ENCODE measurements at regions not wholly inside any gene's neighbourhood (a gene's known extent, or its start where the extent isn't known, plus 50 kb on each side); places are given as distances from the start of the nearest gene placed in this dataset.

- no peaks in the 10 kb centered on the region for H3K27me3 ChIP-seq
- no peaks in the 10 kb centered on the region for H3K9me3 ChIP-seq
- no peak overlapping the region for H3K4me3 ChIP-seq
- no peaks in the 10 kb centered on the region for H3K36me3 ChIP-seq
- no peak for DNase-seq
- H3K4me1 ChIP-seq, result no peaks in the 10 kb centered on the region
- TF ChIP-seq, protein P1, sequence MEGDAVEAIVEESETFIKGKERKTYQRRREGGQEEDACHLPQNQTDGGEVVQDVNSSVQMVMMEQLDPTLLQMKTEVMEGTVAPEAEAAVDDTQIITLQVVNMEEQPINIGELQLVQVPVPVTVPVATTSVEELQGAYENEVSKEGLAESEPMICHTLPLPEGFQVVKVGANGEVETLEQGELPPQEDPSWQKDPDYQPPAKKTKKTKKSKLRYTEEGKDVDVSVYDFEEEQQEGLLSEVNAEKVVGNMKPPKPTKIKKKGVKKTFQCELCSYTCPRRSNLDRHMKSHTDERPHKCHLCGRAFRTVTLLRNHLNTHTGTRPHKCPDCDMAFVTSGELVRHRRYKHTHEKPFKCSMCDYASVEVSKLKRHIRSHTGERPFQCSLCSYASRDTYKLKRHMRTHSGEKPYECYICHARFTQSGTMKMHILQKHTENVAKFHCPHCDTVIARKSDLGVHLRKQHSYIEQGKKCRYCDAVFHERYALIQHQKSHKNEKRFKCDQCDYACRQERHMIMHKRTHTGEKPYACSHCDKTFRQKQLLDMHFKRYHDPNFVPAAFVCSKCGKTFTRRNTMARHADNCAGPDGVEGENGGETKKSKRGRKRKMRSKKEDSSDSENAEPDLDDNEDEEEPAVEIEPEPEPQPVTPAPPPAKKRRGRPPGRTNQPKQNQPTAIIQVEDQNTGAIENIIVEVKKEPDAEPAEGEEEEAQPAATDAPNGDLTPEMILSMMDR (IDR thresholded peaks at IDR 0.05), result no peak
- intact Hi-C loops (cut with DNase I; ENCODE audit: low total_unique reads), result no loop called here
- H3K27ac ChIP-seq, result no peak overlapping the region
These were observed 233.4 kb upstream of the NR4A3 start for GRCh38 chr9:99588299-99588698.

DNA sequence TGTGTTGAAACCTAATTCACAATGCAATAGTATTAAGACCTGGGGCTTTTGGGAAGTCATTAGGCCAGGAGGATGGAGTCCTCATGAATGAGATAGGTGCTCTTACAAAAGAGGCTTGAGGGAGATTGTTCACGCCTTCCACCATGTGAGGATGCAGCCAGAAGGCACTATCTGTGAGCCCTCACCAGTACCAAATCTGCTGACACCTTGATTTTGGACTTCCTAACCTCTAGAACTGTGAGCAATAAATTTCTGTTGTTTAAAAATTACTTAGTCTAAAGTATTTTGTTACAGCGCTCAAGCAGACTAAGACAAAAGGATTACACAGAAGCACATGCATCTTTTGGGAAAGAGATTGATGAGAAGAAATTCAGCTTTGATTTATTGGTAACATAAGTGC, 232.9 kb upstream of the NR4A3 start:
- no peaks in the 10 kb centered on the region for H3K36me3 ChIP-seq
- H3K27me3 ChIP-seq, result no peaks in the 10 kb centered on the region
- H3K9me3 ChIP-seq, result no peaks in the 10 kb centered on the region
- TF ChIP-seq, protein P1 (IDR thresholded peaks at IDR 0.05), result no peak
- no peak overlapping the region for H3K4me3 ChIP-seq
- H3K4me1 ChIP-seq, result no peaks in the 10 kb centered on the region
- H3K27ac ChIP-seq, result no peak overlapping the region
- intact Hi-C loops (cut with DNase I; ENCODE audit: low total_unique reads), result no loop called here
- DNase-seq, result no peak

DNA sequence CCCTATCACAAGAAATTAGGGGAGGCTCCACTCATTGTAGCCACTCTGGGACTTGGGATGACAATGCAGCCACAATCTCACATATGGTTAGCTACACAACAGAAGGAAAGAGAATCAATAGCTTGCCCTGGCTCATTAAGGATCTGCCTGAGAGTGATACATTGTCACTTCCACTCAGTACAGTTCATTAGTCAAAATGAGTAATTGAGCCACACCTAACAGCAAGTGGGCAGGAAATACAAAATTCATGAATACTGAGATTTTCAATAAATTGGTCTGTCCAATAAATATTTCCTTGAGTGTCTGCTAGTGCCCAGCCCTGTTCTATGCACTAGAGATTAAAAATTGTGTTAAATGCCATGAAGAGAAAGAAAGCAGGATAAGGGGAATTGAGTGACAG, 231.3 kb upstream of the NR4A3 start:
- H3K9me3 ChIP-seq, result no peaks in the 10 kb centered on the region
- DNase-seq, result no peak
- H3K27me3 ChIP-seq, result no peaks in the 10 kb centered on the region
- TF ChIP-seq, protein P1 (IDR thresholded peaks at IDR 0.05), result no peak
- no peaks in the 10 kb centered on the region for H3K4me1 ChIP-seq
- no peak overlapping the region for H3K4me3 ChIP-seq
- intact Hi-C loops (cut with DNase I; ENCODE audit: low total_unique reads), result no loop called here
- H3K27ac ChIP-seq, result no peak overlapping the region
- no peaks in the 10 kb centered on the region for H3K36me3 ChIP-seq

DNA sequence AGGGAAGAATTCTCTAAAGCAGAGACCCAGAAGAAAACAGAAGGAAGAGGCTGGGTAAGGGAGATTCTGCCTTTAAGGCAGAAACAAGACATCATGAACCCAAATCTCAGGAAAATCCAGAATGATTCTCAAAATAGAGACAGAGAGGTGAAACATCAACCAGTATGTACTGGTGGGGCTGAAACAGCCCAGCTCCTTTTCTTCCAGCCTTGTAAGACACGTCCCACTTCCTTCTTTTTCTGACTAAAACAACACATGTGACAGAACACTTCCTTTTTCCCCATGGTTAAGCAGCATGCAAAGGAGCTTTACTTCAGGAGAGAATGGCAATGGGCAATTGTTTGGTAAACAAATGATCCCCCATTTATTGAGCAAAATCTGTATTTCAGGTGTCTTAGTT, 230.8 kb upstream of the NR4A3 start:
- Histone ChIP-seq H3K4me3 (no peak overlapping the region), H3K27me3 (no peaks in the 10 kb centered on the region), H3K36me3 (no peaks in the 10 kb centered on the region), H3K9me3 (no peaks in the 10 kb centered on the region), H3K27ac (no peak overlapping the region), H3K4me1 (no peaks in the 10 kb centered on the region)
- TF ChIP-seq, protein P1 (IDR thresholded peaks at IDR 0.05), result no peak
- no peak for DNase-seq
- intact Hi-C loops (cut with DNase I; ENCODE audit: low total_unique reads), result no loop called here

- Histone ChIP-seq H3K9me3 (no peaks in the 10 kb centered on the region), H3K4me1 (no peaks in the 10 kb centered on the region), H3K27me3 (no peaks in the 10 kb centered on the region), H3K36me3 (no peaks in the 10 kb centered on the region), H3K4me3 (no peak overlapping the region), H3K27ac (no peak overlapping the region)
- DNase-seq, result no peak
- TF ChIP-seq, protein P1 (IDR thresholded peaks at IDR 0.05), result no peak
- intact Hi-C loops (cut with DNase I; ENCODE audit: low total_unique reads), result no loop called here
These were observed 229.9 kb upstream of the NR4A3 start for GRCh38 chr9:99591770-99592169.

Measured in tibial artery (tissue), 4 donors.